Endothelial cell of umbilical vein (primary cell): ENCODE measurements at regions not wholly inside any gene's neighbourhood (a gene's known extent, or its start where the extent isn't known, plus 50 kb on each side); places are given as distances from the start of the nearest gene placed in this dataset.

Source experiments
- BruUV-seq: library from RNA; stranded (reverse); fragments of 400-500 nt; replicated peaks from 2 replicates; lab custom pipeline; 2021; lab: Mats Ljungman, UMichigan
- CTCF ChIA-PET: fragments of 300-600, 350-600 bp; sonication (Branson Sonifier 250); formaldehyde crosslinking; loops from one replicate; lab custom pipeline; 2021; ENCODE audit warnings: antibody characterized with exemption, inconsistent platforms; lab: Charles Lee
- POLR2A ChIA-PET: fragments of 300-600, 350-600 bp; sonication (Branson Sonifier 250); formaldehyde crosslinking; loops from one replicate; lab custom pipeline; 2021; ENCODE audit warnings: antibody characterized with exemption, inconsistent platforms; lab: Charles Lee
- DNase-seq: peaks from one replicate; pipeline ENCODE4 v3.0.0-alpha.2; 2011; ENCODE audit warnings: low read depth, low spot score
- FAIRE-seq: peaks from 2 replicates; lab custom pipeline; 2011; peaks lifted over from hg19 to GRCh38; lab: Jason Lieb, UNC
- H2AFZ ChIP-seq: 2 replicates; pipeline ENCODE4 v1.6.0; 2012; ENCODE audit warnings: low read depth, low read length, control low read depth, inconsistent platforms
- H3K27ac ChIP-seq: 2 replicates; pipeline ENCODE4 v1.5.1; 2011; ENCODE audit warnings: low read depth, mild to moderate bottlenecking, control low read depth, low read length, moderate library complexity; ENCODE audit not compliant: insufficient read depth
- H3K27me3 ChIP-seq, 2 experiments: 2 replicates each; pipeline versions ENCODE4 v1.6.0 to v1.6.1; 2011; ENCODE audit warnings: low read length in 2 of 2, mixed read lengths in 1 of 2; ENCODE audit not compliant: control insufficient read depth in 2 of 2, insufficient read depth in 2 of 2
- H3K36me3 ChIP-seq, 2 experiments: 2 replicates in 1 of 2; 3 replicates in 1 of 2; pipeline ENCODE4 v1.5.1; 2011; ENCODE audit warnings: low read length in 2 of 2, mild to moderate bottlenecking in 1 of 2, moderate library complexity in 1 of 2; ENCODE audit not compliant: control insufficient read depth in 2 of 2, insufficient read depth in 2 of 2; ENCODE audit errors: extremely low read depth in 1 of 2
- H3K4me1 ChIP-seq: 3 replicates; pipeline ENCODE4 v1.5.1; 2011; ENCODE audit warnings: mild to moderate bottlenecking, low read length; ENCODE audit not compliant: control insufficient read depth, insufficient read depth; ENCODE audit errors: extremely low read depth
- H3K4me2 ChIP-seq: 2 replicates; pipeline ENCODE4 v1.6.1; 2011; ENCODE audit warnings: low read length, control low read depth, mixed read lengths; ENCODE audit not compliant: insufficient read depth
- H3K4me3 ChIP-seq, 3 experiments: fragments of 200-600 bp in 1 of 3; sonication (generic), shearing (Covaris generic) in 1 of 3; replicated peaks in 1 of 3; 2 replicates each; pipeline ENCODE4 v1.5.1; 2011 to 2016; ENCODE audit warnings: control low read depth in 3 of 3, low read length in 3 of 3, mild to moderate bottlenecking in 2 of 3, inconsistent platforms in 1 of 3, low read depth in 1 of 3, moderate library complexity in 1 of 3; ENCODE audit not compliant: insufficient read depth in 1 of 3
- H3K79me2 ChIP-seq: 2 replicates; pipeline ENCODE4 v1.6.0; 2012; ENCODE audit warnings: low read length, inconsistent platforms; ENCODE audit not compliant: control insufficient read depth, insufficient read depth
- H3K9ac ChIP-seq: replicated peaks from 2 replicates; pipeline ENCODE3; 2011; ENCODE audit warnings: low read length, control low read depth; ENCODE audit not compliant: insufficient read depth; ENCODE audit errors: extremely low read depth
- H3K9me1 ChIP-seq: replicated peaks from 3 replicates; pipeline ENCODE4 v1.6.0; 2011; ENCODE audit warnings: mild to moderate bottlenecking, low read length; ENCODE audit not compliant: control insufficient read depth, insufficient read depth; ENCODE audit errors: extremely low read depth
- H3K9me3 ChIP-seq: replicated peaks from 2 replicates; pipeline ENCODE4 v1.5.1; 2012; ENCODE audit warnings: low read length, inconsistent platforms; ENCODE audit not compliant: control insufficient read depth, insufficient read depth
- H4K20me1 ChIP-seq: replicated peaks from 2 replicates; pipeline ENCODE3; 2011; ENCODE audit warnings: mild to moderate bottlenecking, low read length; ENCODE audit not compliant: control insufficient read depth, insufficient read depth; ENCODE audit errors: extremely low read depth
- CTCF ChIP-seq, 2 donors: IDR thresholded peaks; 1 replicate in 1 of 2; 2 replicates in 1 of 2; pipeline ENCODE4 v1.5.1; 2011; ENCODE audit warnings: low read length in 2 of 2, mild to moderate bottlenecking in 2 of 2, moderate library complexity in 2 of 2, control low read depth in 1 of 2, inconsistent platforms in 1 of 2, low read depth in 1 of 2; ENCODE audit not compliant: insufficient read depth in 1 of 2; ENCODE audit errors: extremely low read depth in 1 of 2
- EZH2 ChIP-seq: IDR thresholded peaks from 2 replicates; pipeline ENCODE4 v1.6.1; 2012; ENCODE audit warnings: borderline replicate concordance, low read depth, mild to moderate bottlenecking, moderate library complexity, low read length, inconsistent platforms; ENCODE audit not compliant: severe bottlenecking
- FOS ChIP-seq: IDR thresholded peaks from 2 replicates; pipeline ENCODE4 v1.6.1; 2011; ENCODE audit warnings: mild to moderate bottlenecking, low read length, moderate library complexity, borderline replicate concordance; ENCODE audit not compliant: insufficient read depth
- GATA2 ChIP-seq: IDR thresholded peaks from 2 replicates; pipeline ENCODE4 v1.7.0; 2011; ENCODE audit warnings: low read depth, mild to moderate bottlenecking, moderate library complexity, mixed read lengths, low read length; ENCODE audit not compliant: insufficient read length, insufficient read depth
- JUN ChIP-seq: IDR thresholded peaks from 2 replicates; pipeline ENCODE4 v1.6.1; 2011; ENCODE audit warnings: borderline replicate concordance, low read depth; ENCODE audit not compliant: insufficient read length, insufficient read depth
- MAX ChIP-seq: IDR thresholded peaks from 2 replicates; pipeline ENCODE4 v1.6.1; 2011; ENCODE audit not compliant: insufficient read depth, insufficient read length
- MYC ChIP-seq: IDR thresholded peaks from one replicate; pipeline ENCODE4 v1.6.1; 2011; ENCODE audit warnings: mild to moderate bottlenecking, low read depth, low read length
- POLR2A ChIP-seq: IDR thresholded peaks from 2 replicates; pipeline ENCODE4 v1.6.1; 2012; ENCODE audit warnings: low read depth, mild to moderate bottlenecking, control low read depth, low read length
- POLR2AphosphoS5 ChIP-seq: IDR thresholded peaks from 2 replicates; pipeline ENCODE4 v1.6.1; 2012; ENCODE audit warnings: low read depth, mild to moderate bottlenecking, control low read depth, low read length, moderate library complexity; ENCODE audit not compliant: insufficient read depth
- dilution Hi-C: fragments of 300-500 bp; cut with MboI; formaldehyde crosslinking; loops from one replicate; pipeline ENCODE4 v1.15.0; 2019; ENCODE audit warnings: low sequenced_read_pairs; ENCODE audit not compliant: extremely low pct_ligation_motif_present
- intact Hi-C: fragments of 100-400 bp; cut with micrococcal nuclease; formaldehyde crosslinking; loops from one replicate; pipeline ENCODE4 v1.10.0; 2022

GRCh38 chr10:2399482-2399881 lies 662.2 kb upstream of the ADARB2 start:
- no peak overlapping the region for H3K4me3 ChIP-seq
- ChIA-PET CTCF (no interaction called here), POLR2A (no interaction called here)
- BruUV-seq = no TSS peak
- H3K9ac ChIP-seq = no peak overlapping the region
- H4K20me1 ChIP-seq = no peaks in the 10 kb centered on the region
- H3K36me3 ChIP-seq = no peaks in the 10 kb centered on the region
- H3K4me2 ChIP-seq = no peak overlapping the region
- intact Hi-C loops = no loop called here
- FAIRE-seq (no peak), DNase-seq (no peak)
- no peaks in the 10 kb centered on the region for H3K27me3 ChIP-seq
- H3K9me1 ChIP-seq = no peaks in the 10 kb centered on the region
- TF ChIP-seq MAX (no peak), MYC (no peak), CTCF (IDR thresholded peaks at IDR 0.05; ENCODE audit: extremely low read depth in 1 of 2, insufficient read depth in 1 of 2, low read depth in 1 of 2, low read length in 2 of 2) (no peak), POLR2A (no peak), EZH2 (no peak), FOS (no peak), POLR2AphosphoS5 (no peak), JUN (no peak), GATA2 (no peak)
- no peak overlapping the region for H2AFZ ChIP-seq
- dilution Hi-C loops = no loop called here
- no peak overlapping the region for H3K27ac ChIP-seq
- no peaks in the 10 kb centered on the region for H3K79me2 ChIP-seq
- peaks cover 4% of the 10 kb centered on the region for H3K9me3 ChIP-seq
- H3K4me1 ChIP-seq = no peaks in the 10 kb centered on the region
